GM23248 (cell line): ENCODE measurements at regions not wholly inside any gene's neighbourhood (a gene's known extent, or its start where the extent isn't known, plus 50 kb on each side); places are given as distances from the start of the nearest gene placed in this dataset.

Source experiments
- EZH2 ChIP-seq: fragments of 200-600 bp; sonication (generic); IDR thresholded peaks from 2 replicates; pipeline ENCODE4 v1.6.1; 2018; ENCODE audit warnings: antibody characterized with exemption, mild to moderate bottlenecking; ENCODE audit not compliant: insufficient read depth, poor library complexity, severe bottlenecking
- EZH2phosphoT487 ChIP-seq: fragments of 200-600 bp; sonication (generic); IDR thresholded peaks from 2 replicates; pipeline ENCODE4 v1.6.1; 2018; ENCODE audit warnings: antibody characterized with exemption, moderate library complexity, mild to moderate bottlenecking, low read depth; ENCODE audit not compliant: insufficient read depth

GRCh38 chr1:238914346-238914745, 472.0 kb upstream of the CHRM3 start:
- TF ChIP-seq EZH2 (no peak), EZH2phosphoT487 (no peak)
